ENCODE measurements at regions not wholly inside any gene's neighbourhood (a gene's known extent, or its start where the extent isn't known, plus 50 kb on each side); places are given as distances from the start of the nearest gene placed in this dataset.

GRCh38 chr2:215557701-215558100 lies 121.8 kb upstream of the FN1 start:
- Histone ChIP-seq H3K4me3 (ENCODE audit: low read depth in 1 of 2, low read length in 2 of 2) (no peak overlapping the region), H3K4me1 (ENCODE audit: control insufficient read depth in 1 of 2, insufficient read depth in 2 of 2, low read length in 2 of 2) (no peaks in the 10 kb centered on the region), H3K27me3 (ENCODE audit: low read depth, low read length) (no peaks in the 10 kb centered on the region), H3K36me3 (ENCODE audit: control insufficient read depth in 1 of 2, insufficient read depth in 2 of 2, low read length in 2 of 2) (no peaks in the 10 kb centered on the region), H3K27ac (ENCODE audit: low read length) (no peak overlapping the region), H3K9me3 (ENCODE audit: control insufficient read depth in 1 of 2, low read length in 2 of 2) (no peaks in the 10 kb centered on the region)

- H3K27me3 ChIP-seq (ENCODE audit: low read depth, low read length) = no peaks in the 10 kb centered on the region
- H3K4me3 ChIP-seq (ENCODE audit: low read depth in 1 of 2, low read length in 2 of 2) = no peak overlapping the region
- no peak overlapping the region for H3K27ac ChIP-seq (ENCODE audit: low read length)
- no peaks in the 10 kb centered on the region for H3K9me3 ChIP-seq (ENCODE audit: control insufficient read depth in 1 of 2, low read length in 2 of 2)
- no peaks in the 10 kb centered on the region for H3K4me1 ChIP-seq (ENCODE audit: control insufficient read depth in 1 of 2, insufficient read depth in 2 of 2, low read length in 2 of 2)
- no peaks in the 10 kb centered on the region for H3K36me3 ChIP-seq (ENCODE audit: control insufficient read depth in 1 of 2, insufficient read depth in 2 of 2, low read length in 2 of 2)
These were observed 121.1 kb upstream of the FN1 start for GRCh38 chr2:215556979-215557378.

GRCh38 chr2:215554689-215555498 lies 119.0 kb upstream of the FN1 start:
- Histone ChIP-seq H3K4me1 (ENCODE audit: control insufficient read depth in 1 of 2, insufficient read depth in 2 of 2, low read length in 2 of 2) (no peaks in the 10 kb centered on the region), H3K4me3 (ENCODE audit: low read depth in 1 of 2, low read length in 2 of 2) (no peak overlapping the region), H3K9me3 (ENCODE audit: control insufficient read depth in 1 of 2, low read length in 2 of 2) (no peaks in the 10 kb centered on the region), H3K36me3 (ENCODE audit: control insufficient read depth in 1 of 2, insufficient read depth in 2 of 2, low read length in 2 of 2) (no peaks in the 10 kb centered on the region), H3K27me3 (ENCODE audit: low read depth, low read length) (no peaks in the 10 kb centered on the region), H3K27ac (ENCODE audit: low read length) (no peak overlapping the region)

- Histone ChIP-seq H3K4me1 (ENCODE audit: control insufficient read depth in 1 of 2, insufficient read depth in 2 of 2, low read length in 2 of 2) (no peaks in the 10 kb centered on the region), H3K27me3 (ENCODE audit: low read depth, low read length) (no peaks in the 10 kb centered on the region), H3K4me3 (ENCODE audit: low read depth in 1 of 2, low read length in 2 of 2) (no peak overlapping the region), H3K27ac (ENCODE audit: low read length) (no peak overlapping the region), H3K9me3 (ENCODE audit: control insufficient read depth in 1 of 2, low read length in 2 of 2) (no peaks in the 10 kb centered on the region), H3K36me3 (ENCODE audit: control insufficient read depth in 1 of 2, insufficient read depth in 2 of 2, low read length in 2 of 2) (no peaks in the 10 kb centered on the region)
These were observed 118.1 kb upstream of the FN1 start for GRCh38 chr2:215553946-215554345.

GRCh38 chr2:215552144-215552580 lies 116.3 kb upstream of the FN1 start:
- no peaks in the 10 kb centered on the region for H3K9me3 ChIP-seq (ENCODE audit: control insufficient read depth in 1 of 2, low read length in 2 of 2)
- no peaks in the 10 kb centered on the region for H3K36me3 ChIP-seq (ENCODE audit: control insufficient read depth in 1 of 2, insufficient read depth in 2 of 2, low read length in 2 of 2)
- H3K4me1 ChIP-seq (ENCODE audit: control insufficient read depth in 1 of 2, insufficient read depth in 2 of 2, low read length in 2 of 2) = no peaks in the 10 kb centered on the region
- no peaks in the 10 kb centered on the region for H3K27me3 ChIP-seq (ENCODE audit: low read depth, low read length)
- H3K4me3 ChIP-seq (ENCODE audit: low read depth in 1 of 2, low read length in 2 of 2) = no peak overlapping the region
- no peak overlapping the region for H3K27ac ChIP-seq (ENCODE audit: low read length)

- no peaks in the 10 kb centered on the region for H3K36me3 ChIP-seq (ENCODE audit: control insufficient read depth in 1 of 2, insufficient read depth in 2 of 2, low read length in 2 of 2)
- no peaks in the 10 kb centered on the region for H3K4me1 ChIP-seq (ENCODE audit: control insufficient read depth in 1 of 2, insufficient read depth in 2 of 2, low read length in 2 of 2)
- no peaks in the 10 kb centered on the region for H3K9me3 ChIP-seq (ENCODE audit: control insufficient read depth in 1 of 2, low read length in 2 of 2)
- H3K4me3 ChIP-seq (ENCODE audit: low read depth in 1 of 2, low read length in 2 of 2) = no peak overlapping the region
- no peak overlapping the region for H3K27ac ChIP-seq (ENCODE audit: low read length)
- H3K27me3 ChIP-seq (ENCODE audit: low read depth, low read length) = no peaks in the 10 kb centered on the region
These were observed 114.5 kb upstream of the FN1 start for GRCh38 chr2:215550331-215550730.

- Histone ChIP-seq H3K4me1 (ENCODE audit: control insufficient read depth in 1 of 2, insufficient read depth in 2 of 2, low read length in 2 of 2) (no peaks in the 10 kb centered on the region), H3K27ac (ENCODE audit: low read length) (no peak overlapping the region), H3K36me3 (ENCODE audit: control insufficient read depth in 1 of 2, insufficient read depth in 2 of 2, low read length in 2 of 2) (no peaks in the 10 kb centered on the region), H3K9me3 (ENCODE audit: control insufficient read depth in 1 of 2, low read length in 2 of 2) (no peaks in the 10 kb centered on the region), H3K4me3 (ENCODE audit: low read depth in 1 of 2, low read length in 2 of 2) (no peak overlapping the region), H3K27me3 (ENCODE audit: low read depth, low read length) (no peaks in the 10 kb centered on the region)
These were observed 112.8 kb upstream of the FN1 start for GRCh38 chr2:215548714-215549113.

- no peaks in the 10 kb centered on the region for H3K27me3 ChIP-seq (ENCODE audit: low read depth, low read length)
- no peak overlapping the region for H3K27ac ChIP-seq (ENCODE audit: low read length)
- H3K4me3 ChIP-seq (ENCODE audit: low read depth in 1 of 2, low read length in 2 of 2) = no peak overlapping the region
- no peaks in the 10 kb centered on the region for H3K9me3 ChIP-seq (ENCODE audit: control insufficient read depth in 1 of 2, low read length in 2 of 2)
- H3K36me3 ChIP-seq (ENCODE audit: control insufficient read depth in 1 of 2, insufficient read depth in 2 of 2, low read length in 2 of 2) = no peaks in the 10 kb centered on the region
- H3K4me1 ChIP-seq (ENCODE audit: control insufficient read depth in 1 of 2, insufficient read depth in 2 of 2, low read length in 2 of 2) = peaks cover 0 to 11% of the 10 kb centered on the region in 2 donors
These were observed 106.8 kb upstream of the FN1 start for GRCh38 chr2:215542690-215543089.

GRCh38 chr2:215540658-215541057 lies 104.8 kb upstream of the FN1 start:
- no peak overlapping the region for H3K27ac ChIP-seq (ENCODE audit: low read length)
- no peak overlapping the region for H3K4me3 ChIP-seq (ENCODE audit: low read depth in 1 of 2, low read length in 2 of 2)
- H3K27me3 ChIP-seq (ENCODE audit: low read depth, low read length) = no peaks in the 10 kb centered on the region
- H3K4me1 ChIP-seq (ENCODE audit: control insufficient read depth in 1 of 2, insufficient read depth in 2 of 2, low read length in 2 of 2) = peaks cover 0 to 15% of the 10 kb centered on the region in 2 donors
- no peaks in the 10 kb centered on the region for H3K36me3 ChIP-seq (ENCODE audit: control insufficient read depth in 1 of 2, insufficient read depth in 2 of 2, low read length in 2 of 2)
- no peaks in the 10 kb centered on the region for H3K9me3 ChIP-seq (ENCODE audit: control insufficient read depth in 1 of 2, low read length in 2 of 2)

GRCh38 chr2:215537611-215538010 lies 101.7 kb upstream of the FN1 start:
- Histone ChIP-seq H3K27ac (ENCODE audit: low read length) (no peak overlapping the region), H3K27me3 (ENCODE audit: low read depth, low read length) (no peaks in the 10 kb centered on the region), H3K4me1 (ENCODE audit: control insufficient read depth in 1 of 2, insufficient read depth in 2 of 2, low read length in 2 of 2) (peaks cover 0 to 15% of the 10 kb centered on the region in 2 donors), H3K9me3 (ENCODE audit: control insufficient read depth in 1 of 2, low read length in 2 of 2) (peaks cover 0 to 11% of the 10 kb centered on the region in 2 donors), H3K36me3 (ENCODE audit: control insufficient read depth in 1 of 2, insufficient read depth in 2 of 2, low read length in 2 of 2) (peaks cover 0 to 5% of the 10 kb centered on the region in 2 donors), H3K4me3 (ENCODE audit: low read depth in 1 of 2, low read length in 2 of 2) (no peak overlapping the region)

- Histone ChIP-seq H3K4me3 (ENCODE audit: low read depth in 1 of 2, low read length in 2 of 2) (no peak overlapping the region), H3K27me3 (ENCODE audit: low read depth, low read length) (no peaks in the 10 kb centered on the region), H3K27ac (ENCODE audit: low read length) (no peak overlapping the region), H3K36me3 (ENCODE audit: control insufficient read depth in 1 of 2, insufficient read depth in 2 of 2, low read length in 2 of 2) (peaks cover 0 to 5% of the 10 kb centered on the region in 2 donors), H3K9me3 (ENCODE audit: control insufficient read depth in 1 of 2, low read length in 2 of 2) (peaks cover 0 to 11% of the 10 kb centered on the region in 2 donors), H3K4me1 (ENCODE audit: control insufficient read depth in 1 of 2, insufficient read depth in 2 of 2, low read length in 2 of 2) (peaks cover 0 to 15% of the 10 kb centered on the region in 2 donors)
These were observed 100.6 kb upstream of the FN1 start for GRCh38 chr2:215536510-215536909.

GRCh38 chr2:215535741-215536140 lies 99.9 kb upstream of the FN1 start:
- no peak overlapping the region for H3K4me3 ChIP-seq (ENCODE audit: low read depth in 1 of 2, low read length in 2 of 2)
- no peaks in the 10 kb centered on the region for H3K27me3 ChIP-seq (ENCODE audit: low read depth, low read length)
- peaks cover 0 to 7% of the 10 kb centered on the region in 2 donors for H3K4me1 ChIP-seq (ENCODE audit: control insufficient read depth in 1 of 2, insufficient read depth in 2 of 2, low read length in 2 of 2)
- peaks cover 0 to 11% of the 10 kb centered on the region in 2 donors for H3K9me3 ChIP-seq (ENCODE audit: control insufficient read depth in 1 of 2, low read length in 2 of 2)
- peaks cover 0 to 9% of the 10 kb centered on the region in 2 donors for H3K36me3 ChIP-seq (ENCODE audit: control insufficient read depth in 1 of 2, insufficient read depth in 2 of 2, low read length in 2 of 2)
- H3K27ac ChIP-seq (ENCODE audit: low read length) = no peak overlapping the region
